WI38 (cell line): ENCODE measurements at regions not wholly inside any gene's neighbourhood (a gene's known extent, or its start where the extent isn't known, plus 50 kb on each side); places are given as distances from the start of the nearest gene placed in this dataset.

Experiments
- H3K4me3 ChIP-seq: 2 replicates; pipeline ENCODE4 v1.5.1; 2011; ENCODE audit warnings: low read depth, mild to moderate bottlenecking, control low read depth, low read length
- TF ChIP-seq, protein P1 (sequence below): IDR thresholded peaks from 2 replicates; pipeline ENCODE4 v1.5.1; 2012; ENCODE audit warnings: low read depth, mild to moderate bottlenecking, control low read depth, low read length

DNA sequence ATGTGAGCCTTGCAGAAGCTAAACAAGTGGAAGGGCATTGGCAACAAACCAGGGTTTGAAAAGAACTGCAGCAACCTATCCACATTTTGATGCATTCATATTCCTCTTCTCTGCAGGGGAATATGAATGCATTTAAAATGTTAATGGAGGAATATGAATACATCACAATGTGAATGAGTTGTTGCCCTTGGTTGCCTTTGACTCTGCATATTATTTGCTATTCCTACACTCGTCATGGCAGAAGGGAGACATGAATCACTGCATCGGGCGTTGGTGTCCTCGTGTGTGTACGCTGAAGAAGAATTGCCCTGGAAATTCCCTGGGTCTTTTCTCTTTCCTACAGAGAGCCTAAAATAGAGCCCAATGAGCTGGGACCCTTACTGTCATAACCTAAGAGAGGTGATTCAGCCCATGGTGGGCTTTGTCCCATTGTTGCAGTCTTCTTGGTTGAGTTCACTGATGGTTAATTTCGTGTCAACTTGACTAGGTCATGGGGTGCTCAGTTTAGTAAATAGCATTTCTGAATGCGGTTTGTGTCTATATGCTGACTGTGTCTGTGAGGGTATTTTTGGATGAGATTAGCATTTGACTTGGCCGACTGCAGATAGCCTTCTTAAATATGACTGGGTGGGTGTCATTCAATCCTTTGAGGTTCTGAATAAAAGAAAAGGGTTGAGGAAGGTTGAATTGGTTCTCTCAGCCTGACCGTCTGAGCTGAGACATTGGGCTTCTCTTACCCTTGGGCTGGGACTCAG, 1422.9 kb upstream of the TMEM132C start:
- TF ChIP-seq, protein P1, sequence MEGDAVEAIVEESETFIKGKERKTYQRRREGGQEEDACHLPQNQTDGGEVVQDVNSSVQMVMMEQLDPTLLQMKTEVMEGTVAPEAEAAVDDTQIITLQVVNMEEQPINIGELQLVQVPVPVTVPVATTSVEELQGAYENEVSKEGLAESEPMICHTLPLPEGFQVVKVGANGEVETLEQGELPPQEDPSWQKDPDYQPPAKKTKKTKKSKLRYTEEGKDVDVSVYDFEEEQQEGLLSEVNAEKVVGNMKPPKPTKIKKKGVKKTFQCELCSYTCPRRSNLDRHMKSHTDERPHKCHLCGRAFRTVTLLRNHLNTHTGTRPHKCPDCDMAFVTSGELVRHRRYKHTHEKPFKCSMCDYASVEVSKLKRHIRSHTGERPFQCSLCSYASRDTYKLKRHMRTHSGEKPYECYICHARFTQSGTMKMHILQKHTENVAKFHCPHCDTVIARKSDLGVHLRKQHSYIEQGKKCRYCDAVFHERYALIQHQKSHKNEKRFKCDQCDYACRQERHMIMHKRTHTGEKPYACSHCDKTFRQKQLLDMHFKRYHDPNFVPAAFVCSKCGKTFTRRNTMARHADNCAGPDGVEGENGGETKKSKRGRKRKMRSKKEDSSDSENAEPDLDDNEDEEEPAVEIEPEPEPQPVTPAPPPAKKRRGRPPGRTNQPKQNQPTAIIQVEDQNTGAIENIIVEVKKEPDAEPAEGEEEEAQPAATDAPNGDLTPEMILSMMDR, result no peak
- no peak overlapping the region for H3K4me3 ChIP-seq

DNA sequence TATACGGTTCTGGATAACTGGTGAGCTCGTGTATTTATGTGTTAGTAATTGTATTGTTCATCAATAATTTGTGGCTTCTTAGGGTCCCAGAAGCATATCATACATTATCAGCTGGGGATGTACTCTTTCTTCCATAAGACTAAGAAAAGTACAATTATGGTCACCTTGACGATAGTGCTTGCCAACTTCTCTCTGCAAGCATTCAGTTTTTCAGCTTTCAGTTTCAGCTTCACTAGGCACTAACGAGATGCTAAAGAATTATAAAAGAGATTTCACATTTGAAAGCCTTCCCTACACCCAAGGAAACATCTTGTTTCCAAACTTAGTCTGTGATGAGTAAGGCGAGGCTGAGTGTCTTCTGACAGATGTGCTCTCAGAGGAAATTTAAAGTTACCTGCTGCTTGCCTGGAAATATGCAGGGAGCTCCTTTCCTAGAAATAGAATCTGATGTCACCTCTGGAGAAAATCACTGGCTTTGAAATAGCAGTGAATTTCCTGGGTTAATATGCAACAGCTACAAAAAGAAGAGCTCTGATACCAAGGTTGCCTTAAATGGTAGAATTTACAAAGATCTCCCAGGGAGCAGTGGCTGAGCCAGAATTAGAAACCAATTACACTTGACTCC, 1419.9 kb upstream of the TMEM132C start:
- H3K4me3 ChIP-seq, result no peak overlapping the region
- TF ChIP-seq, protein P1, result no peak

DNA sequence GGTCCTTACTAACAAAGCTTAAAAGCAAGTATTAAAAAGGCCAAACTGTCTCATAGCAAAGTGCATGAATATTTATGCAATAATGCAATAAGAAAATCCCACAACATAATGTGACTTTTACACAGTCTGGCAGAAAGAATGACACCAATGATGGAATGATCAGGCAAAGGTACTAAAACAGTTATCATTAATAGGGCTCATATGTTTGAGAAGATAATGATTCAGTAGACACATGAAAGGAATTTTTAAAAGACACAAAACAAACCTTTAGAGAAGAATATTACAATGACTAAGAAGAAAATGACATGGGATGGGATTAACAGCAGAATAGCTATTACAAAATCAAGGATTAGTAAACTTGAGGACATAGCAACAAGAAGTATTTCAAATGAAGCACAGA, 1411.2 kb upstream of the TMEM132C start:
- H3K4me3 ChIP-seq, result no peak overlapping the region
- TF ChIP-seq, protein P1, result no peak

DNA sequence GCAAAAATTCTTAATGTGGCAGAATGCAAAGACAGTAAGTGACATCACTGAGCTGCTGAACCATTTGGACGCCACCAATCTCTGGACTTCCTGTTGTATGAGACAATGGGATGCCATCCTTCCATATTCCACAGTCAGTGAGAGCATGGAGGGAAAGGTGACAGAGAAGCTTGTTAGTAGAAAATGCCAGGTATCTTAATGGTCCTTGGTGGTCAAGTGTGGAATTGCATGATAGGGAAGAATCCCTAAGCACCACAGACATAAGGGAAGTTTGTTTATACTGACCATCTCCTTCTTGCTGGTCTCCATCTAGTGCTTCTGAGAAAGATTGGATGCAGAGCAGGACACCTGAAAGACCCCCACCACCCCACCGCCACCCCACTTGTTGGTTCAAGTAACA, 1410.0 kb upstream of the TMEM132C start:
- TF ChIP-seq, protein P1, result no peak
- H3K4me3 ChIP-seq, result no peak overlapping the region

DNA sequence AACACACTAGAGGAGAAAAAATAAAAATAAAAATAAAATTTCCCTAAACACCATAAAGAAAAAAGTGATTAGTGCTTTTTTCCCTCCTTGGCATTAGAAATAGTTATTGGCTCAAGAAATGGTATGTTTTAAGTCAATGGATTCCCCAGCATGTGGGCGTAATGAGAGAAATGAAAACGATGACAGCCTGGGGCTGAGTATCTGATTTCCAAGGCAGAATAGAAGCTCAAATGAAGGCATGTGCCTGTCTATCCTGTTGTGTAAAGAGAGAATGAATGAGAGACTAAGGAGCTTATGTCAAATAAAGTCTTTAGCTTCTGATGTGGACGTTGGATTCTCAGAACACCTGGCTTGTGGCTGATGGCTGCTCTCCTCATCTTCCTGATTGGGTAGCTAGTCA, 1408.4 kb upstream of the TMEM132C start:
- TF ChIP-seq, protein P1, result no peak

DNA sequence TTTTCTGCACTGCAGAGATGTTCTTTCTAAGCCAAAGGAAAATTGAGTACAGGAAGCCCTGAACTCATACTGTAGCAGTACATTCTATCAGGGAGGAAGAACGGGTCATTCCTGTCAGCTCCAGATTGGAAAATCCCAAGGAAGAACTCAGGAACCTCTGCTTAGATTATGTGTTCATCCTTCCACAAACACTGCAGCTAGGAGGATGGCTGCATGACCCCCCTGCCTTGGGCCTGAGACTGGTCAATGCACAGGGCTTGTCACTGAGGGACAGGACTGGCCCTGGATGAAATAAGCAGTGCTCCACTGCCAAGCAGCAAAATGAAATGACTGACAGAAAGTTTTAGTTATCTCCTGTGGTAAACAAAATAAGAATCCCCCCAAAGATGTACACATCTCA, 1406.8 kb upstream of the TMEM132C start:
- TF ChIP-seq, protein P1, result no peak

More for the DNA sequence above, 1408.4 kb upstream of the TMEM132C start:
- H3K4me3 ChIP-seq, result no peak overlapping the region

DNA sequence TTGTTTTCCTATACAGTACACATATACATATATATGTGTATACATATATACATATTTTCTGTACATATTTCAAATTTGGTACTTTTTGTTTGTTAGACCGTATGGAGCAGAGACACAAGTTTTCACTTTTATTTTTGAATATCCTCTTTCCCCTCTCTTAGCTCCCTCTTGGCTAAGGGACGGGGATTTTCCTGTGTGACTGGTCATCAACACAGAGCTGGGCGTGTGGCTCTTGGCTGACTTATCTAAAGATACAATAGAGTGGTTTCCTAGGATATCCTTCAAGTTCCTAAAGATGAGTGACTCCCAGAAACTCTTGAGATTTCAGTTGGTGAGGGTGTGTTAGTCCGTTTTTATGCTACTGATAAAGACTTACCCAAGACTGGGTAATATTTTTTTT, 1404.5 kb upstream of the TMEM132C start:
- TF ChIP-seq, protein P1, result no peak
- no peak overlapping the region for H3K4me3 ChIP-seq

More for the DNA sequence above, 1406.8 kb upstream of the TMEM132C start:
- H3K4me3 ChIP-seq, result no peak overlapping the region
